ENCODE measurements at regions not wholly inside any gene's neighbourhood (a gene's known extent, or its start where the extent isn't known, plus 50 kb on each side); places are given as distances from the start of the nearest gene placed in this dataset.

DNA sequence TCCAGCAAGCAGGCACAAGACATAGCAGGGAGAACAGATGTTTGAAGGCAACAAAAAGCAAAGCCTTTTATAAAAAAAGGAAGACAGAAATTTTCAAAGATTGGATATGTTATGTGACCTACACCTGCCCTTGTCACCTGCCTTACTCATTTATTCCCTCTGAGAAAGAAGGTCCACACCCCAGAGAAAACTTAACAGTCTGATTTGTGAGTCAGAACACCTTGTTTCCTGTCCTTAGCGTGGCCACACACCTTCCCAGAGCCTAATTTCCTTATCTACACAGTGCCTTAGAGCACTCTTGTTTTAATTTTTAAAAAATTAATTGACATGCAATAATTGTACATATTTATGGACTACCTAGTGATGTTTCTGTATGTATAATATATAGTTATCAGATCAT lies 419.0 kb upstream of the DAB2 start:
- H3K4me1 Mint-ChIP-seq (ENCODE audit: low read depth) = no peaks in the 10 kb centered on the region
- intact Hi-C loops (cut with micrococcal nuclease) = no loop called here

DNA sequence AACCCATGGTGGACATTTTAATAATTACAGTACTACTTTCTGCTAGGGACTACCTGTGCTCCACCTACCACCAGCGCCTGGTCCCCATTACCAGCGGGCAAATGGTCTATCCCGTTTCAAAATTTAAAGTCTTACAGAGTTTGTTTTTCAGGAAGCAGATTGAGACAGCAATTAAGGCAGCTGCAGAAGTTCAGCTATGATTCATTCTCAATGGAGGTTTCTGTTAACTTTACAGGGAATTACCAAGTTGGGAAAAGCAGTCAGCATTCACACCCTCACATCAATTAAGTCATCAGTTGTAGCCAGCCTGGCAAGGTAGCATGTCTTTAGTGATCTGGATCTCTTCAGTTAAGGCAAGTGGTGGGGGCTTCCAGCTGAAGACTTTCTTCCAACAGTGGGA lies 410.6 kb upstream of the DAB2 start:
- H3K4me3 Mint-ChIP-seq = no peak overlapping the region
- no peak overlapping the region for H3K27ac Mint-ChIP-seq
- no peaks in the 10 kb centered on the region for H3K36me3 Mint-ChIP-seq (ENCODE audit: low read depth)
- H3K9me3 Mint-ChIP-seq = peaks cover 21% of the 10 kb centered on the region
- no peaks in the 10 kb centered on the region for H3K4me1 Mint-ChIP-seq (ENCODE audit: low read depth)
- intact Hi-C loops (cut with micrococcal nuclease) = no loop called here
- H3K27me3 Mint-ChIP-seq = no peaks in the 10 kb centered on the region

More for the DNA sequence above, 419.0 kb upstream of the DAB2 start:
- Mint-ChIP-seq H3K27ac (no peak overlapping the region), H3K4me3 (no peak overlapping the region), H3K36me3 (ENCODE audit: low read depth) (no peaks in the 10 kb centered on the region), H3K9me3 (peaks cover 19% of the 10 kb centered on the region), H3K27me3 (no peaks in the 10 kb centered on the region)

DNA sequence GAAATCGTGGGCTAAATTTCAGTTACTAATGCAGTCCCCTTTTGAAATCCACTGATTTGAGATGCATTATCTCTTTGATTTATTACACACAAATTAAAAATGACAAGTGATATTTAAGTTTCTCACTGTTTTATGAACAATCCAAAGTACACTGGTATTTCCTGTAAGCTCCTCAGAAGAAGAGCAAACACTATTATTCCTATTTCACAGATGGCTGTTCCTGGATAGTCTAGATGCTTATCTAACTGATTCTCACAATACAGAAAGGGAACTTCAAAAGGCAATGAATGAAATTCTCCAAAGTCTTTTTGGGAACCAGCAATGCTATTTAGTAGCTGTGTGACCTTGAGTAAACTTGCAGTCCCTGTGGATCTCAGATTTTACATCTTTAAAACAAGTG lies 404.7 kb upstream of the DAB2 start:
- Mint-ChIP-seq H3K36me3 (ENCODE audit: low read depth) (no peaks in the 10 kb centered on the region), H3K27me3 (no peaks in the 10 kb centered on the region), H3K4me3 (no peak overlapping the region), H3K27ac (no peak overlapping the region), H3K9me3 (no peaks in the 10 kb centered on the region), H3K4me1 (ENCODE audit: low read depth) (no peaks in the 10 kb centered on the region)
- intact Hi-C loops (cut with micrococcal nuclease) = no loop called here

- intact Hi-C loops (cut with micrococcal nuclease) = no loop called here
- no peaks in the 10 kb centered on the region for H3K9me3 Mint-ChIP-seq
These were observed 401.3 kb upstream of the DAB2 start for GRCh38 chr5:39826051-39826450.

DNA sequence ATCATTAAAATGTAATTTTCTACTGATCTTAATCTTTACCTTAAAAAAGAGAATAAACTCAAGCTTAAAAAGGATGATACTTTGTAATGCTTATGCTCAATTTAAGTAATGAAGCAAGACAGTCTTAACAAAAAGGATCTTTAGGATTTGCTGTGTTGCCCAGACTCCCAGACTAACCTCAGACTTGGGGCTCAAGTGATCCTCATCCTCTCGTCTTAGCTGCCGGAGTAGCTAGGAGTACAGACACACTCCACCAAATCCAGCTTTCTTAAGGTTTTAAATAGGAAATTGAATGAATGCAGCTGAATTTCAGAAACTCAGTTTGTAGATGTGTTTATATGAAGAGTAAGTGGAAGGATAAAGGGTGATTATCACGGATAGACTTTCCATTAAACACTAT lies 400.5 kb upstream of the DAB2 start:
- Mint-ChIP-seq H3K9me3 (no peaks in the 10 kb centered on the region), H3K4me3 (no peak overlapping the region), H3K27me3 (no peaks in the 10 kb centered on the region), H3K36me3 (ENCODE audit: low read depth) (no peaks in the 10 kb centered on the region), H3K27ac (no peak overlapping the region), H3K4me1 (ENCODE audit: low read depth) (no peaks in the 10 kb centered on the region)
- intact Hi-C loops (cut with micrococcal nuclease) = no loop called here

More at GRCh38 chr5:39826051-39826450, 401.3 kb upstream of the DAB2 start:
- Mint-ChIP-seq H3K4me1 (ENCODE audit: low read depth) (no peaks in the 10 kb centered on the region), H3K27ac (no peak overlapping the region), H3K36me3 (ENCODE audit: low read depth) (no peaks in the 10 kb centered on the region), H3K27me3 (no peaks in the 10 kb centered on the region), H3K4me3 (no peak overlapping the region)

GRCh38 chr5:39822020-39822419 lies 397.2 kb upstream of the DAB2 start:
- H3K27ac Mint-ChIP-seq = no peak overlapping the region
- no peaks in the 10 kb centered on the region for H3K36me3 Mint-ChIP-seq (ENCODE audit: low read depth)
- no peaks in the 10 kb centered on the region for H3K9me3 Mint-ChIP-seq
- intact Hi-C loops (cut with micrococcal nuclease) = no loop called here
- no peaks in the 10 kb centered on the region for H3K4me1 Mint-ChIP-seq (ENCODE audit: low read depth)
- H3K27me3 Mint-ChIP-seq = no peaks in the 10 kb centered on the region
- no peak overlapping the region for H3K4me3 Mint-ChIP-seq

- no peak overlapping the region for H3K4me3 Mint-ChIP-seq
- intact Hi-C loops (cut with micrococcal nuclease) = no loop called here
- H3K27ac Mint-ChIP-seq = no peak overlapping the region
- no peaks in the 10 kb centered on the region for H3K36me3 Mint-ChIP-seq (ENCODE audit: low read depth)
- no peaks in the 10 kb centered on the region for H3K4me1 Mint-ChIP-seq (ENCODE audit: low read depth)
- H3K9me3 Mint-ChIP-seq = no peaks in the 10 kb centered on the region
- H3K27me3 Mint-ChIP-seq = peaks cover 2% of the 10 kb centered on the region
These were observed 392.1 kb upstream of the DAB2 start for GRCh38 chr5:39816866-39817265.

- intact Hi-C loops (cut with micrococcal nuclease) = no loop called here
- Mint-ChIP-seq H3K4me3 (no peak overlapping the region), H3K9me3 (no peaks in the 10 kb centered on the region)
These were observed 391.5 kb upstream of the DAB2 start for GRCh38 chr5:39816156-39816845.

GRCh38 chr5:39815711-39816110 lies 390.9 kb upstream of the DAB2 start:
- Mint-ChIP-seq H3K9me3 (no peaks in the 10 kb centered on the region), H3K36me3 (ENCODE audit: low read depth) (no peaks in the 10 kb centered on the region), H3K27me3 (peaks cover 2% of the 10 kb centered on the region), H3K4me1 (ENCODE audit: low read depth) (no peaks in the 10 kb centered on the region), H3K4me3 (no peak overlapping the region), H3K27ac (no peak overlapping the region)
- intact Hi-C loops (cut with micrococcal nuclease) = no loop called here

More at GRCh38 chr5:39816156-39816845, 391.5 kb upstream of the DAB2 start:
- Mint-ChIP-seq H3K27me3 (peaks cover 2% of the 10 kb centered on the region), H3K4me1 (ENCODE audit: low read depth) (no peaks in the 10 kb centered on the region), H3K36me3 (ENCODE audit: low read depth) (no peaks in the 10 kb centered on the region), H3K27ac (no peak overlapping the region)

- no peak overlapping the region for H3K27ac Mint-ChIP-seq
- intact Hi-C loops (cut with micrococcal nuclease) = no loop called here
- H3K36me3 Mint-ChIP-seq (ENCODE audit: low read depth) = no peaks in the 10 kb centered on the region
- peaks cover 2% of the 10 kb centered on the region for H3K27me3 Mint-ChIP-seq
- H3K9me3 Mint-ChIP-seq = no peaks in the 10 kb centered on the region
- H3K4me3 Mint-ChIP-seq = no peak overlapping the region
- H3K4me1 Mint-ChIP-seq (ENCODE audit: low read depth) = no peaks in the 10 kb centered on the region
These were observed 386.6 kb upstream of the DAB2 start for GRCh38 chr5:39811381-39811780.

- Mint-ChIP-seq H3K4me3 (no peak overlapping the region), H3K27ac (no peak overlapping the region), H3K27me3 (peaks cover 2% of the 10 kb centered on the region), H3K36me3 (ENCODE audit: low read depth) (no peaks in the 10 kb centered on the region), H3K4me1 (ENCODE audit: low read depth) (no peaks in the 10 kb centered on the region), H3K9me3 (no peaks in the 10 kb centered on the region)
- intact Hi-C loops (cut with micrococcal nuclease) = no loop called here
These were observed 383.9 kb upstream of the DAB2 start for GRCh38 chr5:39808656-39809055.

DNA sequence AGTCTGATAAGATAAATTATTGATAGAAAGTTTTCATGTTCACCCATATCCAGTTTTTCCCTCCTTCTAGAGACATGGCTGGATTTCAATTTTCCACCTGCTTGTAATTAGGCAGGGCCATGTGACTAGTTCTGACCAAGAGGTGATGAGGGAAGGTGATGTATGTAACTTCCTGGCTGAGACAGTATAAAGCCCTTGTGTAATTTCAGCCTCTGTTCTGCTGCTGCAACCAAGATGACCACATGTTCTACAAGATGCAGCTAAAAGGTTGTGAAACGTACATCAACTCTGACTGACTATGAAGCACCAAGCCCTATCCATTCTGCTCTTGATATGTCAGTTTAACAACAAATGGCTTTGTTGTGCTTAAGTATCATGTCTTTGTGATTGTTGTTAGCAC lies 376.5 kb upstream of the DAB2 start:
- Mint-ChIP-seq H3K36me3 (ENCODE audit: low read depth) (no peaks in the 10 kb centered on the region), H3K9me3 (no peaks in the 10 kb centered on the region), H3K4me3 (no peak overlapping the region), H3K27ac (no peak overlapping the region), H3K27me3 (no peaks in the 10 kb centered on the region), H3K4me1 (ENCODE audit: low read depth) (no peaks in the 10 kb centered on the region)
- intact Hi-C loops (cut with micrococcal nuclease) = no loop called here

DNA sequence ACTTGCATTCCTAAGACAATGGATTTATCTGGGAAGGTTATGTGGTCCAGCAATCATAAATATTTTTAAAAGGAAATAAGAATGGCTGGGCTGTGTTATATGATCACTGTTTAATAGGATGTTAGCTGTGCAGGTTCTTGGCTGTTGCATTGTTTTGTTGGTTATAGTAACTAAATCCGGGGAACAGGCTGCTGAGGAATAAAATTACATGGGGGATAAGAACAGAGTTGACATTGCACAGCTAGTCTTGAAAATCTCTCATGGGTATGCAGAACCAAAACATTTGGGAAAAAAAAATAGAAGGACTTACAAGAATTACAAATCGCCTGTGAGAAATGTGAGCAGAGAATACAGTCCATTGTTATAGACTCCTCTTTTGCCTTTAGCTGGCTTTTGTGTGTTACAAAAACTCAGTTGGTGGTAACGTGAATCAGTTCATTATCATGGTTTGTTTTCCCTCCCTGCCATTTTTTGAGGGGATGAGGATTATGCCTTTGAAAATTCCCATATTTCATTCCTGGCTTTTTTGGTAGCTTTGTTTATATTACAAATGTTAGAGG lies 375.3 kb upstream of the DAB2 start:
- no peak overlapping the region for H3K4me3 Mint-ChIP-seq
- H3K9me3 Mint-ChIP-seq = no peaks in the 10 kb centered on the region
- intact Hi-C loops (cut with micrococcal nuclease) = no loop called here
- H3K27ac Mint-ChIP-seq = no peak overlapping the region
- no peaks in the 10 kb centered on the region for H3K4me1 Mint-ChIP-seq (ENCODE audit: low read depth)
- no peaks in the 10 kb centered on the region for H3K27me3 Mint-ChIP-seq
- H3K36me3 Mint-ChIP-seq (ENCODE audit: low read depth) = no peaks in the 10 kb centered on the region

DNA sequence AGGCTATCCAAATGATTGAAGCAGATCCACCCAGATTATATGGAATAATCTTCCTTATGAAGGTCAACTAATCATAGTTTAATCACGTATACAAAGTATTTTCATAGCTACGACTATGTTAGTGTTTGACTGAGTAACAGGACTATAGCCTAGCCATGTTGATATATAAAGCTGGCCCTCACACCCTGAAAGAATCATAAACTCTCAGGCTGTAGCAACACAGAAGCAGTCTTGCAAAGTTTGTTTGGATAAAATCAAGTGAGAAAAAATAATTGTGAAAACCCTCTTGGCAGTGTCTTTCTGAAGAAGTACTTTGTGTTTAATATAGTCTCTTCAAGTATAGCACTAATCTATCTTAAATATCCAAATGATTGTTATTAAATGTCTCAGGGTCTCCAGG lies 374.5 kb upstream of the DAB2 start:
- H3K4me3 Mint-ChIP-seq = no peak overlapping the region
- H3K27me3 Mint-ChIP-seq = no peaks in the 10 kb centered on the region
- no peak overlapping the region for H3K27ac Mint-ChIP-seq
- no peaks in the 10 kb centered on the region for H3K9me3 Mint-ChIP-seq
- intact Hi-C loops (cut with micrococcal nuclease) = no loop called here
- no peaks in the 10 kb centered on the region for H3K36me3 Mint-ChIP-seq (ENCODE audit: low read depth)
- H3K4me1 Mint-ChIP-seq (ENCODE audit: low read depth) = no peaks in the 10 kb centered on the region
